ENCODE measurements at regions not wholly inside any gene's neighbourhood (a gene's known extent, or its start where the extent isn't known, plus 50 kb on each side); places are given as distances from the start of the nearest gene placed in this dataset.

DNA sequence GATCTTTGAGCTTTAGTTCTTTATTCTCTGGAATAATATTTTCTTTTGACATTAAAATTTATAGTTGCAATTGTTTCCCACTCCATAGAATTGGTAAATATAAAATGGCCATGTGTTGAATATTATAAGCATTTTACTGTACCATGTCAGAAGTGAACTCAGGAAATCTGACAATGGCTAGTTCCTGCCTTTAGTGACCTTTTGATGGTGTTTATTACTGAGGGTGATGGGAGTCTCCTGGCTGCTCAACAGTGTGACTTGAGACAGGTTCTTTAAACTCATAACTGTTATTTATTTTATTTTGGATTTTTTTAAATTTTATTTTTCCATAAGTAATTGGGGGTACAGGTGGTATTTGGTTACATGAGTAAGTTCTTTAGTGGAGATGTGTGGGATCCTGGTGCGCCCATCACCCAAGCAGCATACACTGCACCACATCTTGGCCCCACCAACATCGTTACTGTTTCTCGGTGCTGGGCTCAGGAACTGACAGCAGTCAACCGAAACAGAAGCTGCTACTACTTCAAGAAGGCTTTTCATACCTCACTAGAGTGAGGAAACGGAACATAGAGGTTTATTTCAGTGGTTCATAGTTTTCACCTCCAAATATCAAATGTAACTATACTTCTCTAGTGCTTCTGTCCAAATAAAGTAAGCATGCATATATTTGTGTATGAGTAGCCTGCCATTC lies 90.4 kb downstream of the PLEKHG1 start:
- TF ChIP-seq, protein P1, sequence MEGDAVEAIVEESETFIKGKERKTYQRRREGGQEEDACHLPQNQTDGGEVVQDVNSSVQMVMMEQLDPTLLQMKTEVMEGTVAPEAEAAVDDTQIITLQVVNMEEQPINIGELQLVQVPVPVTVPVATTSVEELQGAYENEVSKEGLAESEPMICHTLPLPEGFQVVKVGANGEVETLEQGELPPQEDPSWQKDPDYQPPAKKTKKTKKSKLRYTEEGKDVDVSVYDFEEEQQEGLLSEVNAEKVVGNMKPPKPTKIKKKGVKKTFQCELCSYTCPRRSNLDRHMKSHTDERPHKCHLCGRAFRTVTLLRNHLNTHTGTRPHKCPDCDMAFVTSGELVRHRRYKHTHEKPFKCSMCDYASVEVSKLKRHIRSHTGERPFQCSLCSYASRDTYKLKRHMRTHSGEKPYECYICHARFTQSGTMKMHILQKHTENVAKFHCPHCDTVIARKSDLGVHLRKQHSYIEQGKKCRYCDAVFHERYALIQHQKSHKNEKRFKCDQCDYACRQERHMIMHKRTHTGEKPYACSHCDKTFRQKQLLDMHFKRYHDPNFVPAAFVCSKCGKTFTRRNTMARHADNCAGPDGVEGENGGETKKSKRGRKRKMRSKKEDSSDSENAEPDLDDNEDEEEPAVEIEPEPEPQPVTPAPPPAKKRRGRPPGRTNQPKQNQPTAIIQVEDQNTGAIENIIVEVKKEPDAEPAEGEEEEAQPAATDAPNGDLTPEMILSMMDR (conservative IDR thresholded peaks at IDR 0.05 in 1 of 2, IDR thresholded peaks at IDR 0.05 in 1 of 2; ENCODE audit: extremely low read depth in 1 of 2, insufficient read depth in 1 of 2, low read depth in 1 of 2, low read length in 2 of 2), result no peak
- TF ChIP-seq EZH2 (IDR thresholded peaks at IDR 0.05; ENCODE audit: borderline replicate concordance, low read length), result no peak

Measured in mammary epithelial cell (primary cell).